ENCODE measurements at regions not wholly inside any gene's neighbourhood (a gene's known extent, or its start where the extent isn't known, plus 50 kb on each side); places are given as distances from the start of the nearest gene placed in this dataset.

- TF ChIP-seq REST (IDR thresholded peaks at IDR 0.05; ENCODE audit: low read depth) (no peak), YY1 (IDR thresholded peaks at IDR 0.05; ENCODE audit: extremely low read depth, insufficient replicate concordance, low read depth, low read length) (no peak), SRF (IDR thresholded peaks at IDR 0.05; ENCODE audit: low read depth) (no peak), JUND (IDR thresholded peaks at IDR 0.05) (no peak), CBX3 (IDR thresholded peaks at IDR 0.05; ENCODE audit: low read depth) (no peak)
Observed at GRCh38 chr2:105563000-105563719, 164.3 kb upstream of the FHL2 start (continued).

- Histone ChIP-seq H3K79me2 (ENCODE audit: insufficient read depth, low read length) (no peaks in the 10 kb centered on the region), H3K27ac (ENCODE audit: low read depth, low read length) (no peak overlapping the region), H3K4me1 (ENCODE audit: control insufficient read depth in 1 of 2, insufficient read depth in 2 of 2, low read length in 2 of 2) (no peaks in the 10 kb centered on the region), H3K9me2 (ENCODE audit: insufficient read depth) (no peaks in the 10 kb centered on the region), H3K4me2 (ENCODE audit: low read length) (no peak overlapping the region), H3K36me3 (ENCODE audit: control insufficient read depth in 1 of 2, insufficient read depth in 2 of 2, low read length in 2 of 2) (no peaks in the 10 kb centered on the region), H3K27me3 (ENCODE audit: insufficient read depth, low read length) (peaks cover 45% of the 10 kb centered on the region), H4K20me1 (ENCODE audit: insufficient read depth) (no peaks in the 10 kb centered on the region), H3K9ac (ENCODE audit: low read length) (no peak overlapping the region), H3K4me3 (replicated peaks in 1 of 2; ENCODE audit: low read depth in 1 of 2, low read length in 2 of 2) (no peak overlapping the region), H2AFZ (ENCODE audit: low read depth, low read length, poor library complexity, severe bottlenecking) (no peak overlapping the region), H3K9me3 (ENCODE audit: control insufficient read depth in 1 of 2, insufficient read depth in 1 of 2, low read depth in 1 of 2, low read length in 2 of 2) (no peaks in the 10 kb centered on the region)
- intact Hi-C loops (cut with micrococcal nuclease) = no loop called here
- CTCF ChIA-PET = no interaction called here
- DNase-seq (ENCODE audit: low read depth, low spot score) (no peak), ATAC-seq (no peak)
- TF ChIP-seq RAD21 (IDR thresholded peaks at IDR 0.05; ENCODE audit: low read depth) = no peak
- no peak for TF ChIP-seq SRF (IDR thresholded peaks at IDR 0.05; ENCODE audit: low read depth)
- TF ChIP-seq POLR2A (IDR thresholded peaks at IDR 0.05; ENCODE audit: borderline replicate concordance, extremely low read depth, insufficient read depth, insufficient read length) = no peak
- no peak for TF ChIP-seq ZBTB33 (IDR thresholded peaks at IDR 0.05; ENCODE audit: extremely low read depth, insufficient replicate concordance, low read length)
- no peak for TF ChIP-seq YY1 (IDR thresholded peaks at IDR 0.05; ENCODE audit: extremely low read depth, insufficient replicate concordance, low read depth, low read length)
- POLR2A ChIA-PET = no interaction called here
- RAD21 ChIA-PET (ENCODE audit: low non-redundant PET in 1 of 2, low total read pairs in 2 of 2, uncharacterized antibody in 2 of 2, unreplicated experiment in 2 of 2) = no interaction called here
- no TSS peak for BruUV-seq (replicated peaks)
Observed at GRCh38 chr2:105561401-105561800, 162.6 kb upstream of the FHL2 start.

Measured in HCT116 (cell line).